ENCODE measurements at regions not wholly inside any gene's neighbourhood (a gene's known extent, or its start where the extent isn't known, plus 50 kb on each side); places are given as distances from the start of the nearest gene placed in this dataset.

- TF ChIP-seq POLR2A (IDR thresholded peaks at IDR 0.05) (no peak), CTCF (IDR thresholded peaks at IDR 0.05) (no peak)
Measured at GRCh38 chr12:115416869-115417268, 732.9 kb upstream of the TBX3 start.
